ENCODE measurements at regions not wholly inside any gene's neighbourhood (a gene's known extent, or its start where the extent isn't known, plus 50 kb on each side); places are given as distances from the start of the nearest gene placed in this dataset.

- TF ChIP-seq CTCF (conservative IDR thresholded peaks at IDR 0.05) (no peak), ZFX (IDR thresholded peaks at IDR 0.05) (no peak)
Measured at GRCh38 chr9:27672718-27673117, 99.4 kb upstream of the C9orf72 start.

All from C4-2B (cell line).